Upper lobe of left lung (tissue), 4 donors: ENCODE measurements at regions not wholly inside any gene's neighbourhood (a gene's known extent, or its start where the extent isn't known, plus 50 kb on each side); places are given as distances from the start of the nearest gene placed in this dataset.

Experiments used
- EP300 ChIP-seq, 4 donors: sonication (generic); formaldehyde crosslinking; IDR thresholded peaks; one replicate each; pipeline ENCODE4 v1.5.1; 2017; ENCODE audit warnings: antibody characterized with exemption in 4 of 4, control low read depth in 2 of 4
- POLR2A ChIP-seq, 4 donors: fragments of 450-650 bp; IDR thresholded peaks; one replicate each; pipeline ENCODE4 v1.5.1; 2016 to 2017; ENCODE audit warnings: antibody characterized with exemption in 4 of 4, mild to moderate bottlenecking in 2 of 4
- TF ChIP-seq, protein P1 (sequence below), 6 experiments: fragments of 450-650 bp in 4 of 6; fragments of 200-600 bp in 2 of 6; sonication (generic) in 2 of 6; IDR thresholded peaks; one replicate each; pipeline ENCODE4 v1.5.1; 2016 to 2019; ENCODE audit warnings: antibody characterized with exemption in 6 of 6

DNA sequence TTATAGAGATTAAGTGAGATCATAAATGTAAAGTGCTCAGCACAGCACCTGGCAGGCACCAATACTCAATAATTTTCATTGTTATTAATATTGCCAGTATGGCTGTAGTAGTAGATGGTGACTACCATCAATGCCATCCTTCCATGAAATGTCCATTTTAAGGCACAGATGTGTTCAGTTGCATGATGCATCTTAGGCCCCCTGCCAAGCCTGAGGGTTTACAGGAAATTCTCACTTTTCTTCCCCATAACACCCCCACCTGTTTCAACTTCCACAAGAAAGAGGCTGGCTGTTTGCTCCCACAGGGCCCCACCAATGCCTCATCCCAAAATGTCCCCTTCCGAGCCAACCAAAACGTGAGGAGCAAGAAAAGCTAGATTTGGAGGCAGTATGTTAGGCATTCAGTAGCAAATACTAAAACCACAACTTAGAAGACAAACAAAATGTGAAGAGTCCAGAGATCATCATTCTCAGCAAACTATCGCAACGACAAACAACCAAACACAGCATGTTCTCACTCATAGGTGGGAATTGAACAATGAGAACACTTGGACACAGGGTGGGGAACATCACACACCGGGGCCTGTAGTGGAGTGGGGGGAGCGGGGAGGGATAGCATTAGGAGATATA is 110.6 kb upstream of the NHSL1 start:
- TF ChIP-seq, protein P1, sequence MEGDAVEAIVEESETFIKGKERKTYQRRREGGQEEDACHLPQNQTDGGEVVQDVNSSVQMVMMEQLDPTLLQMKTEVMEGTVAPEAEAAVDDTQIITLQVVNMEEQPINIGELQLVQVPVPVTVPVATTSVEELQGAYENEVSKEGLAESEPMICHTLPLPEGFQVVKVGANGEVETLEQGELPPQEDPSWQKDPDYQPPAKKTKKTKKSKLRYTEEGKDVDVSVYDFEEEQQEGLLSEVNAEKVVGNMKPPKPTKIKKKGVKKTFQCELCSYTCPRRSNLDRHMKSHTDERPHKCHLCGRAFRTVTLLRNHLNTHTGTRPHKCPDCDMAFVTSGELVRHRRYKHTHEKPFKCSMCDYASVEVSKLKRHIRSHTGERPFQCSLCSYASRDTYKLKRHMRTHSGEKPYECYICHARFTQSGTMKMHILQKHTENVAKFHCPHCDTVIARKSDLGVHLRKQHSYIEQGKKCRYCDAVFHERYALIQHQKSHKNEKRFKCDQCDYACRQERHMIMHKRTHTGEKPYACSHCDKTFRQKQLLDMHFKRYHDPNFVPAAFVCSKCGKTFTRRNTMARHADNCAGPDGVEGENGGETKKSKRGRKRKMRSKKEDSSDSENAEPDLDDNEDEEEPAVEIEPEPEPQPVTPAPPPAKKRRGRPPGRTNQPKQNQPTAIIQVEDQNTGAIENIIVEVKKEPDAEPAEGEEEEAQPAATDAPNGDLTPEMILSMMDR (IDR thresholded peaks at IDR 0.05) = no peak
- no peak for TF ChIP-seq EP300 (IDR thresholded peaks at IDR 0.05)
- no peak for TF ChIP-seq POLR2A (IDR thresholded peaks at IDR 0.05)
